ENCODE measurements at regions not wholly inside any gene's neighbourhood (a gene's known extent, or its start where the extent isn't known, plus 50 kb on each side); places are given as distances from the start of the nearest gene placed in this dataset.

DNA sequence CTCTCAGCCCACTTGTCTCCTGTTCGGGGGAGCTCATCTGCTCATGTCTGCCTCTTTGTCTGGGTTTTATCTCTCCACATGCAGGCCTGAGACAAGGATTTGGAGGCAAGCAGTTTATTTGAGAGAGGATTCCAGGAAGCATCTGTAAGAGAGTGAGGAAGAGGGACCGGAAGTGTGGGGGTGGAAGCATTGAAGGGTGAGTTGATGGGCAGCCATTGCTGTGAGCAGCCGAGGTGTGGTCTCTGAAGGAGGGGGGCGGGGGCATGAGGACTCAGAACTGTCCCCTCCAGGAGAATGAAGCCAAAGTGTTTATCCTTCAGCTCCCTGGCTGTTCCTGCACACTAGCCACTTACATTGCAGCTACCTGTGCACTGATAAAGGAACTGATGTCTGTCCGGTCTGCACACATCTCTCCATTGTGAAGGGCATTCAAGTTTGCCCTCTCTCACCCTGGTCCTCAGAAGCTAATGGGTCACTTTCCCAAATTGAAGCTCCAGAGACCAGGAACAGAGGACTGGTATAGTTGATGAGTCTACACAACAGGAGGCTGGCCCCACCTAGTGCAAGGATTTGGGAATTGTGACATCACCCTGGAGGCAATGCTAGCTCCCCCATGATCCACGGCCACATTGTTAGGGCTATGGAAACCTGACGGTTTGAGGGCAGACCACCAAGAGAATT, 100.5 kb upstream of the FOXA2 start:
- H3K27ac ChIP-seq, result no peak overlapping the region
- no peaks in the 10 kb centered on the region for H3K27me3 ChIP-seq (ENCODE audit: control insufficient read depth, insufficient read depth, low read length)
- H3K9ac ChIP-seq, result no peak overlapping the region
- TF ChIP-seq CTCF (IDR thresholded peaks at IDR 0.05), result no peak
- no peaks in the 10 kb centered on the region for H3K36me3 ChIP-seq (ENCODE audit: control insufficient read depth, insufficient read depth, low read length)
- no peak overlapping the region for H3K4me2 ChIP-seq (ENCODE audit: low read length)
- no peaks in the 10 kb centered on the region for H3K4me1 ChIP-seq
- no peak overlapping the region for H2AFZ ChIP-seq
- no peak overlapping the region for H3K4me3 ChIP-seq (ENCODE audit: low read depth, low read length)
- no peaks in the 10 kb centered on the region for H3K9me3 ChIP-seq (ENCODE audit: control insufficient read depth, low read length)
- H3K79me2 ChIP-seq, result no peaks in the 10 kb centered on the region

DNA sequence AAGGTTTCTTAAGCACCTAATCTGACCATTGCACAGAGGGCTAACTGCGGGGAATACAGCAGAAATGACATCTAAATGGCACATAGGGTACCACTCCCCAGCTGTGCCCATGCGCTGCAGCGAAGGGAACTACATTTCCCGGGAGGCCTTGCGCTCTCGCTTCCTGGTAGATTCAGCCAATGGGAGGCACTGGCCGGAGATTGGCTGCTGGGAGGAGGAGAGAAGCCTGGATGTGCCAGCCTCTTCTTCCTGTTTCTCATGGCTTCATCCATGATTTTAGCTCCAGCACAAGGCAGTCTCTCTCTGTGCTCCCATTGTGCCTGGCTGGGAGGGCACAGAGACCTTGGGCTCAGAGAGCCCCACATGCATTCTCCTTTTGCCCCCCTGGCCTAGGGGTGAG, 101.7 kb upstream of the FOXA2 start:
- Histone ChIP-seq H2AFZ (no peak overlapping the region), H3K9me3 (ENCODE audit: control insufficient read depth, low read length) (no peaks in the 10 kb centered on the region), H3K4me2 (ENCODE audit: low read length) (no peak overlapping the region), H3K27ac (no peak overlapping the region), H3K27me3 (ENCODE audit: control insufficient read depth, insufficient read depth, low read length) (no peaks in the 10 kb centered on the region), H3K4me3 (ENCODE audit: low read depth, low read length) (no peak overlapping the region), H3K79me2 (no peaks in the 10 kb centered on the region), H3K4me1 (no peaks in the 10 kb centered on the region), H3K36me3 (ENCODE audit: control insufficient read depth, insufficient read depth, low read length) (no peaks in the 10 kb centered on the region), H3K9ac (no peak overlapping the region)
- TF ChIP-seq CTCF (IDR thresholded peaks at IDR 0.05), result no peak

GRCh38 chr20:22687676-22688349, 103.4 kb upstream of the FOXA2 start:
- Histone ChIP-seq H3K27me3 (ENCODE audit: control insufficient read depth, insufficient read depth, low read length) (no peaks in the 10 kb centered on the region), H3K4me1 (no peaks in the 10 kb centered on the region), H3K36me3 (ENCODE audit: control insufficient read depth, insufficient read depth, low read length) (no peaks in the 10 kb centered on the region), H3K4me3 (ENCODE audit: low read depth, low read length) (no peak overlapping the region), H3K9me3 (ENCODE audit: control insufficient read depth, low read length) (no peaks in the 10 kb centered on the region), H3K9ac (no peak overlapping the region), H3K4me2 (ENCODE audit: low read length) (no peak overlapping the region), H2AFZ (no peak overlapping the region), H3K79me2 (no peaks in the 10 kb centered on the region), H3K27ac (no peak overlapping the region)
- no peak for TF ChIP-seq CTCF (IDR thresholded peaks at IDR 0.05)

GRCh38 chr20:22688485-22688884, 104.1 kb upstream of the FOXA2 start:
- H3K36me3 ChIP-seq (ENCODE audit: control insufficient read depth, insufficient read depth, low read length), result no peaks in the 10 kb centered on the region

More at GRCh38 chr20:22688485-22688884, 104.1 kb upstream of the FOXA2 start:
- Histone ChIP-seq H3K4me2 (ENCODE audit: low read length) (no peak overlapping the region), H3K9ac (no peak overlapping the region), H3K27ac (no peak overlapping the region), H2AFZ (no peak overlapping the region), H3K4me1 (no peaks in the 10 kb centered on the region), H3K79me2 (no peaks in the 10 kb centered on the region), H3K27me3 (ENCODE audit: control insufficient read depth, insufficient read depth, low read length) (no peaks in the 10 kb centered on the region), H3K9me3 (ENCODE audit: control insufficient read depth, low read length) (no peaks in the 10 kb centered on the region), H3K4me3 (ENCODE audit: low read depth, low read length) (no peak overlapping the region)
- no peak for TF ChIP-seq CTCF (IDR thresholded peaks at IDR 0.05)
